Astrocyte (in vitro differentiated cells and primary cell): ENCODE measurements at regions not wholly inside any gene's neighbourhood (a gene's known extent, or its start where the extent isn't known, plus 50 kb on each side); places are given as distances from the start of the nearest gene placed in this dataset.

ENCODE experiments used
- DNase-seq: peaks from one replicate; pipeline ENCODE4 v3.0.0-alpha.2; 2010; ENCODE audit warnings: low read depth
- FAIRE-seq: peaks from 2 replicates; lab custom pipeline; 2011; peaks lifted over from hg19 to GRCh38; lab: Jason Lieb, UNC
- H2AFZ ChIP-seq: 2 replicates; pipeline ENCODE4 v1.6.0; 2012; ENCODE audit warnings: low read depth, low read length, inconsistent platforms
- H3K27ac ChIP-seq: 2 replicates; pipeline ENCODE4 v1.5.1; 2011; ENCODE audit warnings: low read depth, low read length, inconsistent platforms
- H3K27me3 ChIP-seq: 2 replicates; pipeline ENCODE4 v1.6.0; 2011; ENCODE audit warnings: low read length, inconsistent platforms; ENCODE audit not compliant: insufficient read depth
- H3K36me3 ChIP-seq: 2 replicates; pipeline ENCODE4 v1.5.1; 2011; ENCODE audit warnings: low read length, inconsistent platforms; ENCODE audit not compliant: insufficient read depth
- H3K4me1 ChIP-seq: 2 replicates; pipeline ENCODE4 v1.5.1; 2011; ENCODE audit warnings: low read length, inconsistent platforms; ENCODE audit not compliant: insufficient read depth
- H3K4me2 ChIP-seq: 2 replicates; pipeline ENCODE4 v1.6.0; 2012; ENCODE audit warnings: low read length, inconsistent platforms
- H3K4me3 ChIP-seq: 2 replicates; pipeline ENCODE4 v1.5.1; 2011; ENCODE audit warnings: low read depth, mild to moderate bottlenecking, low read length, inconsistent platforms; ENCODE audit not compliant: insufficient read depth
- H3K79me2 ChIP-seq: 2 replicates; pipeline ENCODE4 v1.6.0; 2012; ENCODE audit warnings: mild to moderate bottlenecking, low read length, inconsistent platforms; ENCODE audit not compliant: insufficient read depth
- H3K9ac ChIP-seq: 2 replicates; pipeline ENCODE4 v1.6.0; 2012; ENCODE audit warnings: mild to moderate bottlenecking, low read length, inconsistent platforms
- H3K9me3 ChIP-seq: 2 replicates; pipeline ENCODE4 v1.5.1; 2012; ENCODE audit warnings: low read depth, mild to moderate bottlenecking, low read length, inconsistent platforms; ENCODE audit not compliant: insufficient read depth
- H4K20me1 ChIP-seq: 2 replicates; pipeline ENCODE4 v1.6.0; 2012; ENCODE audit warnings: low read length, inconsistent platforms; ENCODE audit not compliant: insufficient read depth
- H3K27ac Mint-ChIP-seq: one replicate; pipeline ENCODE4 v1.8.0; 2021; ENCODE audit warnings: mild to moderate bottlenecking, mixed read lengths; ENCODE audit not compliant: unreplicated experiment
- H3K27me3 Mint-ChIP-seq: one replicate; pipeline ENCODE4 v1.8.0; 2021; ENCODE audit warnings: low read depth, mixed read lengths; ENCODE audit not compliant: unreplicated experiment
- H3K36me3 Mint-ChIP-seq: one replicate; pipeline ENCODE4 v1.8.0; 2021; ENCODE audit warnings: low read depth, mixed read lengths; ENCODE audit not compliant: unreplicated experiment
- H3K4me1 Mint-ChIP-seq: one replicate; pipeline ENCODE4 v1.8.0; 2021; ENCODE audit warnings: low read depth, mixed read lengths; ENCODE audit not compliant: unreplicated experiment
- H3K4me3 Mint-ChIP-seq: one replicate; pipeline ENCODE4 v1.8.0; 2021; ENCODE audit warnings: mild to moderate bottlenecking, moderate library complexity, mixed read lengths; ENCODE audit not compliant: unreplicated experiment
- H3K9me3 Mint-ChIP-seq: one replicate; pipeline ENCODE4 v1.8.0; 2021; ENCODE audit warnings: mild to moderate bottlenecking, mixed read lengths; ENCODE audit not compliant: unreplicated experiment
- CTCF ChIP-seq: IDR thresholded peaks from 2 replicates; pipeline ENCODE4 v1.5.1; 2011; ENCODE audit warnings: low read depth, mild to moderate bottlenecking, inconsistent platforms, low read length, moderate library complexity; ENCODE audit not compliant: insufficient read depth
- EZH2 ChIP-seq: IDR thresholded peaks from 2 replicates; pipeline ENCODE4 v1.6.1; 2012; ENCODE audit warnings: mild to moderate bottlenecking, low read length, inconsistent platforms; ENCODE audit not compliant: insufficient read depth

- H3K79me2 ChIP-seq: no peaks in the 10 kb centered on the region
- no peaks in the 10 kb centered on the region for H3K27me3 ChIP-seq
- H3K9ac ChIP-seq: no peak overlapping the region
- H3K4me3 Mint-ChIP-seq: no peak overlapping the region
- FAIRE-seq: no peak
- H3K4me2 ChIP-seq: no peak overlapping the region
- TF ChIP-seq EZH2 (no peak), CTCF (no peak)
- no peaks in the 10 kb centered on the region for H3K9me3 Mint-ChIP-seq
- H3K9me3 ChIP-seq: no peaks in the 10 kb centered on the region
- no peak overlapping the region for H2AFZ ChIP-seq
- no peaks in the 10 kb centered on the region for H3K4me1 ChIP-seq
- no peaks in the 10 kb centered on the region for H3K36me3 Mint-ChIP-seq
- peaks cover 10% of the 10 kb centered on the region for H3K4me1 Mint-ChIP-seq
- H3K27ac Mint-ChIP-seq: no peak overlapping the region
- no peak overlapping the region for H3K4me3 ChIP-seq
- DNase-seq: no peak
- no peaks in the 10 kb centered on the region for H3K27me3 Mint-ChIP-seq
- no peaks in the 10 kb centered on the region for H4K20me1 ChIP-seq
- no peak overlapping the region for H3K27ac ChIP-seq
- H3K36me3 ChIP-seq: no peaks in the 10 kb centered on the region
Measured at GRCh38 chr4:112882286-112882685, 167.2 kb upstream of the ANK2 start.

- no peak overlapping the region for H3K4me3 ChIP-seq
- H3K36me3 ChIP-seq: no peaks in the 10 kb centered on the region
- Mint-ChIP-seq H3K9me3 (no peaks in the 10 kb centered on the region), H3K4me3 (no peak overlapping the region), H3K27ac (no peak overlapping the region), H3K27me3 (no peaks in the 10 kb centered on the region), H3K4me1 (peaks cover 10% of the 10 kb centered on the region), H3K36me3 (no peaks in the 10 kb centered on the region)
- DNase-seq (no peak), FAIRE-seq (no peak)
- H3K27me3 ChIP-seq: no peaks in the 10 kb centered on the region
- no peaks in the 10 kb centered on the region for H3K4me1 ChIP-seq
- no peak overlapping the region for H2AFZ ChIP-seq
- H3K9me3 ChIP-seq: no peaks in the 10 kb centered on the region
- TF ChIP-seq EZH2 (no peak), CTCF (no peak)
- no peak overlapping the region for H3K4me2 ChIP-seq
- no peaks in the 10 kb centered on the region for H3K79me2 ChIP-seq
- H3K27ac ChIP-seq: no peak overlapping the region
- no peaks in the 10 kb centered on the region for H4K20me1 ChIP-seq
- H3K9ac ChIP-seq: no peak overlapping the region
Measured at GRCh38 chr4:112884406-112884805, 165.0 kb upstream of the ANK2 start.

GRCh38 chr4:112885897-112886296 is 163.6 kb upstream of the ANK2 start:
- H3K4me1 Mint-ChIP-seq: peaks cover 11% of the 10 kb centered on the region
- FAIRE-seq (no peak), DNase-seq (no peak)
- H3K27me3 Mint-ChIP-seq: no peaks in the 10 kb centered on the region
- Histone ChIP-seq H3K4me1 (no peaks in the 10 kb centered on the region), H3K79me2 (no peaks in the 10 kb centered on the region), H2AFZ (no peak overlapping the region), H3K4me3 (no peak overlapping the region), H3K9ac (no peak overlapping the region), H3K27ac (no peak overlapping the region), H3K9me3 (no peaks in the 10 kb centered on the region), H3K27me3 (no peaks in the 10 kb centered on the region), H4K20me1 (no peaks in the 10 kb centered on the region), H3K36me3 (no peaks in the 10 kb centered on the region), H3K4me2 (no peak overlapping the region)
- H3K4me3 Mint-ChIP-seq: no peak overlapping the region
- no peak overlapping the region for H3K27ac Mint-ChIP-seq
- TF ChIP-seq CTCF (no peak), EZH2 (no peak)
- H3K36me3 Mint-ChIP-seq: no peaks in the 10 kb centered on the region
- H3K9me3 Mint-ChIP-seq: no peaks in the 10 kb centered on the region
